ENCODE measurements at regions not wholly inside any gene's neighbourhood (a gene's known extent, or its start where the extent isn't known, plus 50 kb on each side); places are given as distances from the start of the nearest gene placed in this dataset.

- no peaks in the 10 kb centered on the region for H3K9me3 ChIP-seq (ENCODE audit: control insufficient read depth in 2 of 2, insufficient read depth in 1 of 2, low read length in 1 of 2)
- WGBS = 64% methylated on average over 6 of the region's 6 CpGs
- no peaks in the 10 kb centered on the region for H3K27me3 ChIP-seq (ENCODE audit: control insufficient read depth in 2 of 2, insufficient read depth in 1 of 2, low read length in 1 of 2)
- H3K36me3 ChIP-seq (ENCODE audit: control insufficient read depth in 2 of 2, insufficient read depth in 2 of 2, low read length in 1 of 2) = no peaks in the 10 kb centered on the region
- H3K27ac ChIP-seq (ENCODE audit: low read depth in 1 of 2, low read length in 1 of 2) = no peak overlapping the region
- no peak overlapping the region for H3K4me3 ChIP-seq (ENCODE audit: low read length in 2 of 2)
- H3K4me1 ChIP-seq (ENCODE audit: control insufficient read depth in 2 of 2, insufficient read depth in 2 of 2, low read length in 2 of 2) = no peaks in the 10 kb centered on the region
- DNase-seq (ENCODE audit: low read depth in 6 of 9, low spot score in 9 of 9) = no peak
These were observed 223.4 kb downstream of the SEC23IP start for GRCh38 chr10:120115959-120116358.

DNA sequence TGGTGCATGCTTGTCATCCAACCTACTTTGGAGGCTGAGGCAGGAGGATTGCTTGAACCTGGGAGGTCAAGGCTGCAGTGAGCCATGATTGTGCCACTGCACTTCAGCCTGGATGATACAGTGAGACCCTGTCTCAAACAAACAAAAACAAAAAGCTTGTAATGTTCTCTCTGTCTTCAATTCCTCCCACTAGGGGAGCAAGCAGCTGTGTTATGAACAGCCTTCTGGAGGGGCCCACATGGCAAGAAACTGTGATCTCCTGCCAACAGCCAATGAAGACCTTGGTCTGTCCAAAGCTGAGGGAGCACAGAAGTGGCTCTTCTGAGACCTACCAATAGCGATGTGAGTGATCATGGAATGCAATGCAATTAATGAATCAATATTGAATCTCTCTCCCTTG, 229.2 kb downstream of the SEC23IP start:
- Histone ChIP-seq H3K4me1 (ENCODE audit: control insufficient read depth in 2 of 2, insufficient read depth in 2 of 2, low read length in 2 of 2) (no peaks in the 10 kb centered on the region), H3K36me3 (ENCODE audit: control insufficient read depth in 2 of 2, insufficient read depth in 2 of 2, low read length in 1 of 2) (no peaks in the 10 kb centered on the region), H3K27me3 (ENCODE audit: control insufficient read depth in 2 of 2, insufficient read depth in 1 of 2, low read length in 1 of 2) (no peaks in the 10 kb centered on the region), H3K4me3 (ENCODE audit: low read length in 2 of 2) (no peak overlapping the region), H3K27ac (ENCODE audit: low read depth in 1 of 2, low read length in 1 of 2) (no peak overlapping the region), H3K9me3 (ENCODE audit: control insufficient read depth in 2 of 2, insufficient read depth in 1 of 2, low read length in 1 of 2) (no peaks in the 10 kb centered on the region)
- WGBS = 100% methylated on average over 1 of the region's 1 CpG
- no peak for DNase-seq (ENCODE audit: low read depth in 6 of 9, low spot score in 9 of 9)

DNA sequence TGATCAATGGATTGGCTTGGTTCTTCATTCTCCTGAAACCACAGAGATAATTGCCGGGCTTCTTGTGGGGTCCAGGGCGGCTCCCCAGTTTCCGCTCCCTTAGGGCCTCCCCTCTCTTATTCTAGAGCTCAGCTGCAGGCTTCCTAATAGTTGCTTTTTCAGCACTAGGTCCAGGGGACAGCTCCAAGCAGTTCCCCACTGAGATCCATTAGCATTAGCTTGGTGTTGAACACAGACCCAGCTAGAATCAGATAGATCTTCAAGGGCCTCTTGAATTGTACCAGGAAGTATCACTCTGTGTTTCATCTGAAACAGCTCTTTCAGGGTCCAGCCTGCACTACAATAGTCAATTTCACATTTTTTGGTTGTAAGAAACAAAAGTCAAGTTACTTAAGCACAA, 238.7 kb downstream of the SEC23IP start:
- 53% methylated on average over 3 of the region's 3 CpGs for WGBS
- H3K4me1 ChIP-seq (ENCODE audit: control insufficient read depth in 2 of 2, insufficient read depth in 2 of 2, low read length in 2 of 2) = no peaks in the 10 kb centered on the region
- H3K27me3 ChIP-seq (ENCODE audit: control insufficient read depth in 2 of 2, insufficient read depth in 1 of 2, low read length in 1 of 2) = peaks cover 0 to 5% of the 10 kb centered on the region in 2 donors
- H3K4me3 ChIP-seq (ENCODE audit: low read length in 2 of 2) = no peak overlapping the region
- no peaks in the 10 kb centered on the region for H3K9me3 ChIP-seq (ENCODE audit: control insufficient read depth in 2 of 2, insufficient read depth in 1 of 2, low read length in 1 of 2)
- H3K27ac ChIP-seq (ENCODE audit: low read depth in 1 of 2, low read length in 1 of 2) = no peak overlapping the region
- peak in 6 of 9 donors; percentile 4 to 42 (median 10) for DNase-seq (ENCODE audit: low read depth in 6 of 9, low spot score in 9 of 9)
- H3K36me3 ChIP-seq (ENCODE audit: control insufficient read depth in 2 of 2, insufficient read depth in 2 of 2, low read length in 1 of 2) = no peaks in the 10 kb centered on the region

DNA sequence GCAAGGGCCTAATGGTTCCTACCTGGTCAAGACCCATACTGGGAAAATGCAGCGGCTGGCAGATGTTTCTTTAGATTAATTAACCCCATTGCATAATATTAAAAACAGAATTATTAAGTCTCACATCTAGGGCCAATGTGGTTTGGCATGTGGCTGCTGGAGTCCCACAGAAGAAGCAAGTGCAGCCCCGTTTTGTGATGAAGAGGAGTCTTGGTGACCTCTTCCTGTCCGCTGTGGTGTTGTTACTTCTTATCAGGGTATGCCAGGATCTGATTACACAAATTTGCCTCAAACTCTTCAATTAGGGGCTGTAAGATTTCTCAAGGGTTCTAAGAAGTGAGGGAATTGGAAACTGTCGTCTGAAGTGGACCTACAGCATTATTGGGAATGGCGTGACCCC, 240.3 kb downstream of the SEC23IP start:
- Histone ChIP-seq H3K9me3 (ENCODE audit: control insufficient read depth in 2 of 2, insufficient read depth in 1 of 2, low read length in 1 of 2) (no peaks in the 10 kb centered on the region), H3K4me3 (ENCODE audit: low read length in 2 of 2) (no peak overlapping the region), H3K4me1 (ENCODE audit: control insufficient read depth in 2 of 2, insufficient read depth in 2 of 2, low read length in 2 of 2) (no peaks in the 10 kb centered on the region), H3K27me3 (ENCODE audit: control insufficient read depth in 2 of 2, insufficient read depth in 1 of 2, low read length in 1 of 2) (peaks cover 0 to under 1% of the 10 kb centered on the region in 2 donors), H3K27ac (ENCODE audit: low read depth in 1 of 2, low read length in 1 of 2) (no peak overlapping the region), H3K36me3 (ENCODE audit: control insufficient read depth in 2 of 2, insufficient read depth in 2 of 2, low read length in 1 of 2) (no peaks in the 10 kb centered on the region)
- WGBS = 74% methylated on average over 5 of the region's 5 CpGs
- DNase-seq (ENCODE audit: low read depth in 6 of 9, low spot score in 9 of 9) = no peak

DNA sequence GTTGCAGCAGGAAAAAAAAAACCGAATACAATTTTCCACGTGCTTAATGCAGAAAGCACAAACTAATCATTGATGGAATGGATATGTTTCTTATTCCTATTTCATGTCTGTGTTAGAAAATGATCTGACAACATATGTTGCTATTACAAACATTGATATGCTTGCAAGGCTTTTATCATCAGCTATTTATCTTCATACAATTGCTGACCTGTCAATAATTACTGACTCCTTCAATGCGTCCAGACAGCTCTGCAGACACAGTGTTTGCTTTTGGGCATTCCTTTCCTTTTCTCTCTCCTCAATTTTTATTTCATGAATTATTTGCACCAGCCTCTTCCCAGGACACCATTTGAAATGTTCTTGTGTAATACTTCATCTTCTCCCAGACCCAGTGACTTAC, 246.2 kb downstream of the SEC23IP start:
- WGBS = 91% methylated on average over 3 of the region's 3 CpGs
- Histone ChIP-seq H3K27ac (ENCODE audit: low read depth in 1 of 2, low read length in 1 of 2) (no peak overlapping the region), H3K36me3 (ENCODE audit: control insufficient read depth in 2 of 2, insufficient read depth in 2 of 2, low read length in 1 of 2) (no peaks in the 10 kb centered on the region), H3K4me1 (ENCODE audit: control insufficient read depth in 2 of 2, insufficient read depth in 2 of 2, low read length in 2 of 2) (no peaks in the 10 kb centered on the region), H3K9me3 (ENCODE audit: control insufficient read depth in 2 of 2, insufficient read depth in 1 of 2, low read length in 1 of 2) (no peaks in the 10 kb centered on the region), H3K27me3 (ENCODE audit: control insufficient read depth in 2 of 2, insufficient read depth in 1 of 2, low read length in 1 of 2) (no peaks in the 10 kb centered on the region), H3K4me3 (ENCODE audit: low read length in 2 of 2) (no peak overlapping the region)
- no peak for DNase-seq (ENCODE audit: low read depth in 6 of 9, low spot score in 9 of 9)

DNA sequence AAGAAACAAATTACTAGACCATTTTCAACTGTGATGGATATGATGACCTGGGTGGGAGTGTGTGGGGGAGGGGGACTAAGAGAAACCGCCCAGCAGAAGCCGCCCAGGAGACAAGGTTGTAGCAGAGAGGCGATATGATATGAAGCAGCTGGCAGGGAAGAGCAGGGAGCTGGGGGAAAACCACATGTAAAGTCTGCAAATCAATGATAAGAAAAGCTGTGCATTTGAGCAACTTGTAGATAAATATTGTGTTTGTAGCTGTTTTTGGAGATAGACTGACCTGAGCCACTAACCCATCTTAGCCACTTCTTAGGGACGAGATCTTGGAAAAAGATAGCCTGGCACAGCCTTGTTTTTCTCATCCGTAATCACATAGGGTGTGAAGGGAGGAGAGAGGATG, 252.6 kb downstream of the SEC23IP start:
- Histone ChIP-seq H3K4me1 (ENCODE audit: control insufficient read depth in 2 of 2, insufficient read depth in 2 of 2, low read length in 2 of 2) (no peaks in the 10 kb centered on the region), H3K9me3 (ENCODE audit: control insufficient read depth in 2 of 2, insufficient read depth in 1 of 2, low read length in 1 of 2) (no peaks in the 10 kb centered on the region), H3K36me3 (ENCODE audit: control insufficient read depth in 2 of 2, insufficient read depth in 2 of 2, low read length in 1 of 2) (no peaks in the 10 kb centered on the region), H3K27me3 (ENCODE audit: control insufficient read depth in 2 of 2, insufficient read depth in 1 of 2, low read length in 1 of 2) (no peaks in the 10 kb centered on the region), H3K4me3 (ENCODE audit: low read length in 2 of 2) (no peak overlapping the region), H3K27ac (ENCODE audit: low read depth in 1 of 2, low read length in 1 of 2) (no peak overlapping the region)
- no peak for DNase-seq (ENCODE audit: low read depth in 6 of 9, low spot score in 9 of 9)
- WGBS = 49% methylated on average over 5 of the region's 5 CpGs

DNA sequence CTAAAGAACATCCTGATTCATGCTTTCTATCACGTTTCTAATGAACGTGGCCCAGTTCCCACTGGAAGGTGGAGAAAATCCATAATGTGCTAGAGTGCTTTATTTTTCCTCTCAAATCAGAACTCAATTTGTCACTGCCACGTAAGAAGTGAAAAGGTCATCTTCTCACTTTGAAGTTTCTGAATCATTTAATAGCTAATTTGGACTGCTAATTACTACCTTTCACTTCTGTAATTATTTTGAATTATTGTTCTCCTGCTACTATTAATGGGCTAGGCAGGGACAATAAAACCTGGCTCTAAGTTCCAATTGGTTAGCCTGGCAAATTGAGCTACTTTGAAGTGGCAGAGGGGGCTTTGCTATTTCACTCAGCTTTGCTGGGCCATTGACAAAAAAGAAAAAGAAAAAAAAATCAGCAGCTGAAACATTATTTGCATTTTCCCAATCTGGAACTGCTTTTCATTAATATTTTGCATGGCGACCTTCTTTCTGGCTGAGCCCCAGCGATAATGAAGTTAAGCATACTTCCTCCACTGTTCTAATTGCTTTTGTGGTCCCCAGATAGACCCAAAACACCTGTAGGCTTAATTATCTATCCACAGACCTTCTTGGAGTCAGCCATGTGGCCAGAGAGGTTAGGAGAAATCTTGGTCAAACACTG, 264.2 kb downstream of the SEC23IP start:
- no peak for DNase-seq (ENCODE audit: low read depth in 6 of 9, low spot score in 9 of 9)
- Histone ChIP-seq H3K9me3 (ENCODE audit: control insufficient read depth in 2 of 2, insufficient read depth in 1 of 2, low read length in 1 of 2) (no peaks in the 10 kb centered on the region), H3K4me1 (ENCODE audit: control insufficient read depth in 2 of 2, insufficient read depth in 2 of 2, low read length in 2 of 2) (no peaks in the 10 kb centered on the region), H3K27ac (ENCODE audit: low read depth in 1 of 2, low read length in 1 of 2) (no peak overlapping the region), H3K27me3 (ENCODE audit: control insufficient read depth in 2 of 2, insufficient read depth in 1 of 2, low read length in 1 of 2) (no peaks in the 10 kb centered on the region), H3K36me3 (ENCODE audit: control insufficient read depth in 2 of 2, insufficient read depth in 2 of 2, low read length in 1 of 2) (no peaks in the 10 kb centered on the region), H3K4me3 (ENCODE audit: low read length in 2 of 2) (no peak overlapping the region)
- WGBS = 89% methylated on average over 5 of the region's 5 CpGs

DNA sequence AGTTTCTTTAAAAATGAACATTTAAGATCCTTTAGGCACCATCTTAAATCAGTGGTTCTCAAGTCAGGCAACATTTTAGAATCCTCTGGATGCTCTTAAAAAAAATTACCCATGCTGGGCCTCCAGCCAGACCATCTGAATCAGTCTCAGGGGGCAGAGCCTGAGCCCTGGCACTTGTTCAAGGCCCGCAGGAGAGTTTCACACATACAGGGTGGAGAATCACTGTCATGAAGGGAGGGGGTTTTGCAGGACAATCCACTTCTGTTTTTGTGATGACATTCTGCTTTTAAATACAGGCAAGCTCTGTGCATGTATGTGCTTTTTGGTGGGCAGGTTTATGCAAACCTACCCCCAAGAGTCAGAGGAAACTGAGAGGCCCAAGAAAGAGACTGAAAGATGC, 268.6 kb downstream of the SEC23IP start:
- no peak overlapping the region for H3K27ac ChIP-seq (ENCODE audit: low read depth in 1 of 2, low read length in 1 of 2)
- no peak overlapping the region for H3K4me3 ChIP-seq (ENCODE audit: low read length in 2 of 2)
- H3K4me1 ChIP-seq (ENCODE audit: control insufficient read depth in 2 of 2, insufficient read depth in 2 of 2, low read length in 2 of 2) = no peaks in the 10 kb centered on the region
- no peaks in the 10 kb centered on the region for H3K9me3 ChIP-seq (ENCODE audit: control insufficient read depth in 2 of 2, insufficient read depth in 1 of 2, low read length in 1 of 2)
- WGBS = 91% methylated on average over 1 of the region's 1 CpG
- H3K36me3 ChIP-seq (ENCODE audit: control insufficient read depth in 2 of 2, insufficient read depth in 2 of 2, low read length in 1 of 2) = no peaks in the 10 kb centered on the region
- no peaks in the 10 kb centered on the region for H3K27me3 ChIP-seq (ENCODE audit: control insufficient read depth in 2 of 2, insufficient read depth in 1 of 2, low read length in 1 of 2)
- DNase-seq (ENCODE audit: low read depth in 6 of 9, low spot score in 9 of 9) = no peak

- Histone ChIP-seq H3K4me3 (ENCODE audit: low read length in 2 of 2) (no peak overlapping the region), H3K36me3 (ENCODE audit: control insufficient read depth in 2 of 2, insufficient read depth in 2 of 2, low read length in 1 of 2) (no peaks in the 10 kb centered on the region), H3K27ac (ENCODE audit: low read depth in 1 of 2, low read length in 1 of 2) (no peak overlapping the region), H3K27me3 (ENCODE audit: control insufficient read depth in 2 of 2, insufficient read depth in 1 of 2, low read length in 1 of 2) (no peaks in the 10 kb centered on the region), H3K4me1 (ENCODE audit: control insufficient read depth in 2 of 2, insufficient read depth in 2 of 2, low read length in 2 of 2) (no peaks in the 10 kb centered on the region), H3K9me3 (ENCODE audit: control insufficient read depth in 2 of 2, insufficient read depth in 1 of 2, low read length in 1 of 2) (no peaks in the 10 kb centered on the region)
- WGBS = 90% methylated on average over 4 of the region's 4 CpGs
- DNase-seq (ENCODE audit: low read depth in 6 of 9, low spot score in 9 of 9) = no peak
These were observed 269.9 kb downstream of the SEC23IP start for GRCh38 chr10:120162471-120162870.

DNA sequence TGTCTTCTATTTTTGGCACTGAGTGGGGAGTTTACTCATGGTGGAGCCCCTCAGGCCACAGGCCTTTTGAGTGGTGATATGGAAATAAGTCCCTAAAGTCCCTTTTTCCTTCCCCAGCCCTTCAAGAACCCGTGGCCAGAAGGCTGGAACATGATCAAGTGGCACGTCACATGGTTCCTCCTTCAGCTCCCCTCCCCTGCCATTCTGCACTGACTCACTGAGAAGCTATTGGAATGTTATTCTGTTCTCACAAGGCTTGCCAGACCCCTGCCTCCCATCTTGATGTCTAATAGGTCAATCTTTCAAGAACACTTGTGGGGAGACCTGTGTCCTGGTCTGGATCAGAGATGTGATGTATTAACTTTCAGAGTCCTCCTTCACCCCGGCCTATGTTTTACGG, 279.8 kb downstream of the SEC23IP start:
- Histone ChIP-seq H3K4me1 (ENCODE audit: control insufficient read depth in 2 of 2, insufficient read depth in 2 of 2, low read length in 2 of 2) (no peaks in the 10 kb centered on the region), H3K27me3 (ENCODE audit: control insufficient read depth in 2 of 2, insufficient read depth in 1 of 2, low read length in 1 of 2) (no peaks in the 10 kb centered on the region), H3K27ac (ENCODE audit: low read depth in 1 of 2, low read length in 1 of 2) (no peak overlapping the region), H3K4me3 (ENCODE audit: low read length in 2 of 2) (no peak overlapping the region), H3K36me3 (ENCODE audit: control insufficient read depth in 2 of 2, insufficient read depth in 2 of 2, low read length in 1 of 2) (no peaks in the 10 kb centered on the region), H3K9me3 (ENCODE audit: control insufficient read depth in 2 of 2, insufficient read depth in 1 of 2, low read length in 1 of 2) (no peaks in the 10 kb centered on the region)
- WGBS = 79% methylated on average over 4 of the region's 4 CpGs
- no peak for DNase-seq (ENCODE audit: low read depth in 6 of 9, low spot score in 9 of 9)

All from thymus (tissue), 11 donors.